Stimulated activated CD4-positive, alpha-beta T cell treated with anti-CD3 and anti-CD28 coated beads, Interleukin-1b, Interleukin-23, amount 100 ng/mL, for 4 hours (primary cell): ENCODE measurements at regions not wholly inside any gene's neighbourhood (a gene's known extent, or its start where the extent isn't known, plus 50 kb on each side); places are given as distances from the start of the nearest gene placed in this dataset.

Experiments used
- DNase-seq, 2 donors: peaks; one replicate each; pipeline ENCODE4 v3.0.0-alpha.2; 2020; ENCODE audit warnings: low read depth in 2 of 2

DNA sequence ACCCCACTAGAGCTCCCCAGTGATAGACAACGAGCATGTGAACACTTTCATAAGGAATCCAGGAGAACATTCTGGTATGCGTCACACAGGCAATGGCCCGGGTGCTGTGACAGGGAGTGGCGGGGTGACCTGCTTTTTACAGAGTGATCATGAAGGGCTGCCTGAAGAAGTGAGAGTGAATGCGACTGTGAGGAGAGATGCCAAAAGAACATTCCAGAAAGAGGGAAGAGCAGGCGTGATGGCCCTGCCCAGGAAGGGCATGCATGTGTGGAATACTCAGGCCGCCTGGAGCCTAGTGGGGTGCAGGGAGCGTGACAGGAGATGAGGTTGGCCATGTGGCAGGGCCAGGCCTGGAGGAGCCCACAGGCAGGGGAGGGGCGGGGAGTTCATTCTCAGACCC lies 53.8 kb downstream of the FZD10 start:
- no peak for DNase-seq

DNA sequence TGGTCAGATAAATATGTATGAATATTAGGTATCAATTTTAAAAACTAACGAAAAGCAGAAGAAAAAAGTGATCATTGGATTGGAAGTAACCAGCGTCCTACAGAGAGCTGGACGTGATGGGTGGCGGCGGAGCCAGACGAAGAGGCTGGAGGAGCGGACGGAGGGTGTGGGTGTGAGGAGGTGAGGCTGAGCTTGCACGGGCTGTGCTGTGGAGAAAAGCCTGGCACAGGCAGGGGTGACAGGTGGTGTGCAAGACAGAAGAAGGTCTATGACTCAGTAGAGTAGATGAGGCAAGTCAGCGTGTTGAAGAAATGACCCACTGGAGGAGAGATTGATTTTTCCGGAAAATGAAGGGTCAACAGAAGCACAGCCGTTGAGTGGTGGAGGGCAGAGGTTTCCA lies 56.4 kb downstream of the FZD10 start:
- no peak for DNase-seq

- no peak for DNase-seq
These were observed 57.9 kb downstream of the FZD10 start for GRCh38 chr12:130219929-130220705.

DNA sequence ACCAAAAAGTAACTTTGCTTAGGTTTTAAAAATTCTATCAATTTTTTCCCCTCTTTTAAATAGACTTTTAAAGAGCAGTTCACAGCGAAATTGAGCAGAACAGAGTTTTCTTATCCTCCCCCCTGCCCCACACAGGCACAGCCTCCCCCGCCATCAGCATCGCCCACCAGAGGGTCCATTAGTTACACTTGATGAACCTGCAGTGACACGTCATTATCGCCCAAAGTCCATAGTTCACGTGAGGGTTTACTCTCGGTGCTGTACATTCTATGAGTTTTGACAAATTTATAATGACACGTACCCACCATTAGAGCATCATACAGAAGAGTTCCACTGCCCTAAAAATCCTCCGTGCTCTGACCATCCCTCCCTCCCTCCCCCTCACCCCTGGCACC lies 58.4 kb downstream of the FZD10 start:
- no peak for DNase-seq

DNA sequence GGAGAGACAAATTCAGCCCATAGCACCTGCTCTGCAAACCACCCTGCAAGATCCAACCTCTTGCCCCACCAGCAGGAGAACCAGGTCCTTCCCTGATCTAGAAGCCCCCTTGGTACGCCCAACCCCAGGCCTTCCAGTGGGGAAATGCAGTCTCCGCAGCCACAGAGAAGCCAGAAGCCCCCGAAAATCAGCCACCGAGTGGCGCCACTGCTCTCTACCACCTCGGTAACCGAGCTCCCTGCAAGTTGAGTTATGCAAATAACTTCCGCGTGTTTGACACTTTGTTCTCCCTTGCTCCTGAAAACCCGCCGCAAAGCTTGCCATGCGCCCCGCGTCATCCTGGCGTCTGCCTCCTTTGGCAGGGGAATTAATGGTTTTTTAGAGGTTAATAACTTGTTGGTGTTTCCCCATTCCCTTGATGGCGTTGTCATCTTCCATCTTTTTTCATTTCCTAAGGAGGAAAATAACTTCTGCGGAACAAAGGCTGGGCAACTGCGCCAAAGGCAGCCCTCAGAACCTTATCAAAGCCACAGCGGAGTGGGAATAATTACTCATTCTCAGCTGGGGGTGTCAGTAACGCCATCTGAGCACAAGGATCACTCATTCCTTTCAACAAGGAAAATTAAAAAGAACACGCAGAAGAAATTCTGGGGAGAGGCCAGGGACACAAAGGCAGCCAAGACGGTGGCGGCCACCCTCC lies 60.4 kb downstream of the FZD10 start:
- DNase-seq: no peak

GRCh38 chr12:130223767-130224244 lies 61.5 kb downstream of the FZD10 start:
- DNase-seq: no peak

DNA sequence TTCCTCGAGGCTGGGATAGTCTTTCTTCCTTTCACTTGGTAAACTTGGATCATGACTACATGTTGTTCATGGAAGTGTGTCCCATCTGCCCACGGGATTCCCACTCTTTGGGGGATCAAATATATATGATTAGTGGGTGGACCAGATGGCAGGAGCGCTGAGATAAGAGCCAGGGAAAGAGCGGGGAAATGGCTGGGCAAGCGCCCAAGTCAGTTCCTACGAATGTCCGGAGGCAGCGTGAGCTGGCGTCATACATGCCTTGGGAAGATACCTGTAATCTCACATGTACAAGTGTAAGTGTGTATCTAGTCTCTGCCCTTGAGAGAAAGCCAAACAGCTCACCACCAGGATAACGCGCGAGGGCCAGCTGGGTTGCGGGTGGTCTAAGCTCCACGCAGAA lies 62.3 kb downstream of the FZD10 start:
- no peak for DNase-seq

- DNase-seq: no peak
These were observed 63.1 kb downstream of the FZD10 start for GRCh38 chr12:130225347-130225746.

DNA sequence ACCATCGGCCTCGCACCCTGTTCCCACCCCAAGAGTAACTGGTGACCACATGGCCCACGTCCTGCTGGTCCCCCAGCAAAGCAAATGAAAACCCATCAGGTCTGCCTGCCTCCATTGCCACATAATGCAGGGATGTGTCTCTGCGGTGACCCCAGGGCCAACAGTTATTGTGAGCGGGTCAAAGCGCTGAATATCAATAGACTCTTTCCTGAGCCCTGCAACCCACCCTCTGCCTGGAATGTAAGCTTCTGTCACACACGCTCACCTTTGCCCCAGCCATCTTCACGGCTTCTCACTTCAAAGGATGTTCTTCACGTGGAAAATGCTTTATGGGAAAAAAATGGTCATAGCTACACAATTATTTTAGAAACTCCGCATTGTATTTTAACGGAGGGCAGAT lies 63.9 kb downstream of the FZD10 start:
- DNase-seq: no peak

GRCh38 chr12:130226771-130227170 lies 64.5 kb downstream of the FZD10 start:
- DNase-seq: no peak

- no peak for DNase-seq
These were observed 65.4 kb downstream of the FZD10 start for GRCh38 chr12:130227641-130228040.

DNA sequence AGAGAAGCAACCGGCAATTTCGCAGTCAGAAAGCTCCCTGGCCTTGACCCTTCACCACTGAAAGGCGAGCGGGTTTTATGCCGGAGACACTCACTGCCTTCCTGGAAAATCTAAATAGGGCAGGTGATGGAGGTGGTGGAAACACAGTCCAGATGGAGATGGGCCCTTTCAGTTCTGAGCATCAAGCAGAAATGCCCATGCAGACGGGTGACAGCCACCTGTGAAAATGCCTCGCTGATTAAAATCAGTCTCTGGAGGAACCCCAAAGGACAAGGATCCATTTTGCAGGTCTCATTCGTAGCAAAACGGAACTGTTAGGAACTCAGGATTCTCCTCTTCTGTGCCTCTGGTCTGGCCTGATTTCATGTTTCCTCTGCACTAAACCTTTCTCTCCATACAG lies 74.2 kb downstream of the FZD10 start:
- no peak for DNase-seq

GRCh38 chr12:130240831-130241590 lies 78.7 kb downstream of the FZD10 start:
- no peak for DNase-seq

DNA sequence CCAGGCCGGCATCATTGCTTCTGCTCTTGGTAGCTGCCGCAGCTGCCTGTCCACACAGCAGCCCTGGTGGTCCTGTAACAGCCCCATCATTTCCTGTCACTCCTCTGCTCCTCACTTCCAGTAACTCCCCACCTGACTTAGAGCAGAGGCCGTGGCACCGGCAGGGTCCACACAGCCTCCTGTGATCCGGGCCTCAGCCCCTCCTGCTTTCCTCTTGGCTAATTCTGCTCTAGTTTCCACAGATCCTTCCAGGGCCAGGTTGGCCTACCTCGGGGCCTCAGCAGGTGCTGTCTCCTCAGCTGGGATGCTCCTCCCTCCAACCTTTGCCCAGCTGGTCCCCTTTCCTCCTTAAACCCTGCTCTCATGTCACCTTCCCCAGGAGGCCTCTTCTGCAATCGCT lies 80.2 kb downstream of the FZD10 start:
- DNase-seq: no peak

- DNase-seq: no peak
These were observed 83.0 kb downstream of the FZD10 start for GRCh38 chr12:130245251-130245650.

GRCh38 chr12:130246560-130246959 lies 84.3 kb downstream of the FZD10 start:
- no peak for DNase-seq

DNA sequence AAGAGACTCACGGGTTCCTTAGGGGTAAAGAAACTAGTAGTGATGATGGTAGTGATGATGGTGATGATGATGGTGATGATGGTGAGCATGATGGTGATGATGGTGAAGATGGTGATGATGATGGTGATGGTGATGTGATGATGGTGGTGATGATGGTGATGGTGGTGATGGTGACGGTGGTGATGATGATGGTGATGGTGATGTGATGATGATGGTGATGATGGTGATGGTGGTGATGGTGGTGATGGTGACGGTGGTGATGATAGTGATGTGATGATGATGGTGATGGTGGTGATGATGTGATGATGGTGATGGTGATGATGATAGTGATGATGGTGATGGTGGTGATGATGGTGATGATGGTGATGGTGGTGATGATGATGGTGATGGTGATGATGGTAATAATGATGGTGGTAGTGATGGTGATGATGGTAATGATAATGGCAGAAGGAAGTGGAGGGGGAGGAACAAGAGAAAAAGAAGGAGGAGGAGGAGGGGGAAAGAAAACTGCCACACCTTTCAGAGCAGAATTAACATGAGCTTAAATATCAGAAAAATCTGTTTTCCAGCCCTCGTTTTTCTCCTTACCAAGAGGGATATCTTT lies 85.5 kb downstream of the FZD10 start:
- DNase-seq: no peak

GRCh38 chr12:130249376-130249775 lies 87.1 kb downstream of the FZD10 start:
- DNase-seq: no peak

- no peak for DNase-seq
These were observed 86.4 kb upstream of the PIWIL1 start for GRCh38 chr12:130251236-130251780.

- no peak for DNase-seq
These were observed 83.8 kb upstream of the PIWIL1 start for GRCh38 chr12:130253866-130254265.

GRCh38 chr12:130254461-130255276 lies 83.0 kb upstream of the PIWIL1 start:
- no peak for DNase-seq
